ENCODE measurements at regions not wholly inside any gene's neighbourhood (a gene's known extent, or its start where the extent isn't known, plus 50 kb on each side); places are given as distances from the start of the nearest gene placed in this dataset.

- no peaks in the 10 kb centered on the region for H3K4me1 Mint-ChIP-seq
- H3K27ac Mint-ChIP-seq: no peak overlapping the region
- no peaks in the 10 kb centered on the region for H3K36me3 Mint-ChIP-seq (ENCODE audit: low read depth)
- no peak overlapping the region for H3K4me3 Mint-ChIP-seq
- TF ChIP-seq CTCF (IDR thresholded peaks at IDR 0.05; ENCODE audit: unreplicated experiment in 3 of 3): no peak
- H3K27me3 Mint-ChIP-seq (ENCODE audit: low read depth): no peaks in the 10 kb centered on the region
- H3K9me3 Mint-ChIP-seq: no peaks in the 10 kb centered on the region
Measured at GRCh38 chr2:7471185-7471584, 554.0 kb downstream of the RNF144A start.

GRCh38 chr2:7472465-7472864 is 555.3 kb downstream of the RNF144A start:
- Mint-ChIP-seq H3K27ac (no peak overlapping the region), H3K4me3 (no peak overlapping the region), H3K36me3 (ENCODE audit: low read depth) (no peaks in the 10 kb centered on the region), H3K4me1 (no peaks in the 10 kb centered on the region), H3K9me3 (no peaks in the 10 kb centered on the region), H3K27me3 (ENCODE audit: low read depth) (no peaks in the 10 kb centered on the region)
- no peak for TF ChIP-seq CTCF (IDR thresholded peaks at IDR 0.05; ENCODE audit: unreplicated experiment in 3 of 3)

- TF ChIP-seq CTCF (IDR thresholded peaks at IDR 0.05; ENCODE audit: unreplicated experiment in 3 of 3): no peak
- Mint-ChIP-seq H3K4me3 (no peak overlapping the region), H3K27ac (no peak overlapping the region), H3K9me3 (no peaks in the 10 kb centered on the region), H3K36me3 (ENCODE audit: low read depth) (no peaks in the 10 kb centered on the region), H3K27me3 (ENCODE audit: low read depth) (no peaks in the 10 kb centered on the region), H3K4me1 (no peaks in the 10 kb centered on the region)
Measured at GRCh38 chr2:7473135-7473771, 556.0 kb downstream of the RNF144A start.

- no peak for TF ChIP-seq CTCF (IDR thresholded peaks at IDR 0.05; ENCODE audit: unreplicated experiment in 3 of 3)
- Mint-ChIP-seq H3K4me1 (no peaks in the 10 kb centered on the region), H3K9me3 (no peaks in the 10 kb centered on the region), H3K27me3 (ENCODE audit: low read depth) (no peaks in the 10 kb centered on the region), H3K36me3 (ENCODE audit: low read depth) (no peaks in the 10 kb centered on the region), H3K27ac (no peak overlapping the region), H3K4me3 (no peak overlapping the region)
Measured at GRCh38 chr2:7476371-7476770, 559.2 kb downstream of the RNF144A start.

- no peaks in the 10 kb centered on the region for H3K27me3 Mint-ChIP-seq (ENCODE audit: low read depth)
- TF ChIP-seq CTCF (IDR thresholded peaks at IDR 0.05; ENCODE audit: unreplicated experiment in 3 of 3): no peak
- H3K36me3 Mint-ChIP-seq (ENCODE audit: low read depth): no peaks in the 10 kb centered on the region
- H3K27ac Mint-ChIP-seq: no peak overlapping the region
- no peaks in the 10 kb centered on the region for H3K4me1 Mint-ChIP-seq
- no peak overlapping the region for H3K4me3 Mint-ChIP-seq
- peaks cover 2% of the 10 kb centered on the region for H3K9me3 Mint-ChIP-seq
Measured at GRCh38 chr2:7479603-7480002, 562.4 kb downstream of the RNF144A start.

- no peak for TF ChIP-seq CTCF (IDR thresholded peaks at IDR 0.05; ENCODE audit: unreplicated experiment in 3 of 3)
- H3K27me3 Mint-ChIP-seq (ENCODE audit: low read depth): no peaks in the 10 kb centered on the region
- H3K4me1 Mint-ChIP-seq: no peaks in the 10 kb centered on the region
- H3K36me3 Mint-ChIP-seq (ENCODE audit: low read depth): no peaks in the 10 kb centered on the region
- H3K27ac Mint-ChIP-seq: no peak overlapping the region
- H3K4me3 Mint-ChIP-seq: no peak overlapping the region
- H3K9me3 Mint-ChIP-seq: peaks cover 2% of the 10 kb centered on the region
Measured at GRCh38 chr2:7480431-7480830, 563.2 kb downstream of the RNF144A start.

Data from nephron (organoid).